H1 (cell line): ENCODE measurements at regions not wholly inside any gene's neighbourhood (a gene's known extent, or its start where the extent isn't known, plus 50 kb on each side); places are given as distances from the start of the nearest gene placed in this dataset.
"Not testable (repeated sequence)": the region's sequence is repeated elsewhere in the genome, so short reads cannot be mapped to it uniquely, and the experiment has no call there.

ENCODE experiments used
- CBX8 ChIP-seq: fragments of 300-800, 300-1000 bp; sonication (generic); IDR thresholded peaks from 2 replicates; pipeline ENCODE4 v1.7.1; 2016; ENCODE audit warnings: low read depth, low read length, borderline replicate concordance
- EP300 ChIP-seq, 2 experiments: IDR thresholded peaks; 1 replicate in 1 of 2; 2 replicates in 1 of 2; pipeline ENCODE4 v1.6.1; 2011 to 2012; ENCODE audit warnings: low read depth in 2 of 2, low read length in 2 of 2, mild to moderate bottlenecking in 2 of 2, borderline replicate concordance in 1 of 2, inconsistent platforms in 1 of 2, moderate library complexity in 1 of 2
- EZH2 ChIP-seq: fragments of 200-600 bp; sonication (generic); IDR thresholded peaks from 2 replicates; pipeline ENCODE4 v1.7.1; 2012; ENCODE audit warnings: low read depth, mild to moderate bottlenecking, moderate library complexity, low read length, inconsistent platforms; ENCODE audit not compliant: severe bottlenecking
- NRF1 ChIP-seq: IDR thresholded peaks from 2 replicates; pipeline ENCODE4 v1.6.1; 2011; ENCODE audit warnings: mild to moderate bottlenecking, low read depth, low read length, improper control_type of control experiment
- POLR2A ChIP-seq, 2 experiments: IDR thresholded peaks; 1 replicate in 1 of 2; 2 replicates in 1 of 2; pipeline ENCODE4 v1.6.1; 2011; ENCODE audit warnings: low read depth in 2 of 2, low read length in 2 of 2, mild to moderate bottlenecking in 2 of 2; ENCODE audit errors: control extremely low read depth in 1 of 2
- POLR2AphosphoS5 ChIP-seq: IDR thresholded peaks from 2 replicates; pipeline ENCODE4 v1.6.1; 2011; ENCODE audit warnings: low read depth, low read length
- RAD21 ChIP-seq, 2 experiments: IDR thresholded peaks in 1 of 2; conservative IDR thresholded peaks in 1 of 2; 2 replicates each; pipeline ENCODE4 v1.6.1; 2011; ENCODE audit warnings: low read depth in 2 of 2, low read length in 2 of 2, improper control_type of control experiment in 1 of 2, inconsistent platforms in 1 of 2, mild to moderate bottlenecking in 1 of 2, moderate library complexity in 1 of 2
- SIN3A ChIP-seq, 2 experiments: IDR thresholded peaks in 1 of 2; conservative IDR thresholded peaks in 1 of 2; 2 replicates each; pipeline ENCODE4 v1.6.1; 2011 to 2012; ENCODE audit warnings: low read length in 2 of 2, improper control_type of control experiment in 1 of 2, low read depth in 1 of 2, mild to moderate bottlenecking in 1 of 2
- TAF1 ChIP-seq: IDR thresholded peaks from 2 replicates; pipeline ENCODE4 v1.6.1; 2011; ENCODE audit warnings: mild to moderate bottlenecking, low read depth, low read length
- TF ChIP-seq, protein P1 (sequence below), 3 experiments: IDR thresholded peaks; 1 replicate in 2 of 3; 2 replicates in 1 of 3; pipeline versions ENCODE4 v1.5.1 to v1.6.1; 2011; ENCODE audit warnings: low read length in 3 of 3, mild to moderate bottlenecking in 3 of 3, inconsistent platforms in 2 of 3, low read depth in 1 of 3, moderate library complexity in 1 of 3; ENCODE audit not compliant: insufficient read depth in 1 of 3; ENCODE audit errors: control extremely low read depth in 1 of 3
- TF ChIP-seq, protein P2 (sequence below): IDR thresholded peaks from 2 replicates; pipeline ENCODE4 v1.6.1; 2011; ENCODE audit warnings: low read length, improper control_type of control experiment

DNA sequence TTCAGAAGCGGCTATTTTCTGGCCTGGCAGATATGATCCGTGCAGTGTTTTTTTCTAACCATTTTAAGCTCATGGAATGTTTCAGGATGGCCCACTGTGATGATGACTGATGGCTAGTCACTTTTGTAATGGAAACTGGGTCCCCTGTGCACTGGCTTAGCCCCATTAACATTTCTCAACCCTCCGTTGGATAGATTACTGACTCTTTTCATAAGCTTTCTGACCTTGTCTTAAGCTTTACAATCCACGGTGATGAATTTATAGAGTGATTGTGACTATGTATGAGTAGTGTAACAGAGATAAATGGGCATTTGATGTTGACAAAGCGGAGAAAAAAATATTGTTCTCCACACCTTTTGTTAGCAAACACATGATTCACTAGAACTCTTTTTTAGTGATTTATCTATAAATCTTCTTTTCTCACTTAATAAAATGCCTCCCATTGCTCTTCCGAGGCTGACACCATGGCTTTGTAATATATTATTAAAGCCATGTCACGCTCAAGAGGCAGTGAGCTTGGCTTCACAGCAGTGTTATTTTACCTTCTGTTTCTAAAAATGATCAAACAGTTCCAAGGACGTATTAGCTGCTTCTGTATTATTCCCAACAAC, 221.0 kb upstream of the LINC00305 start:
- not testable (repeated sequence) for TF ChIP-seq CBX8; SIN3A (conservative IDR thresholded peaks at IDR 0.05 in 1 of 2, IDR thresholded peaks at IDR 0.05 in 1 of 2; ENCODE audit: low read depth in 1 of 2, low read length in 2 of 2); POLR2AphosphoS5; TAF1; RAD21 (IDR thresholded peaks at IDR 0.05 in 1 of 2, conservative IDR thresholded peaks at IDR 0.05 in 1 of 2; ENCODE audit: low read depth in 2 of 2, low read length in 2 of 2); NRF1; EP300 (IDR thresholded peaks at IDR 0.05; ENCODE audit: borderline replicate concordance in 1 of 2, low read depth in 2 of 2, low read length in 2 of 2); EZH2; POLR2A (IDR thresholded peaks at IDR 0.05; ENCODE audit: control extremely low read depth in 1 of 2, low read depth in 2 of 2, low read length in 2 of 2)
- TF ChIP-seq, protein P1, sequence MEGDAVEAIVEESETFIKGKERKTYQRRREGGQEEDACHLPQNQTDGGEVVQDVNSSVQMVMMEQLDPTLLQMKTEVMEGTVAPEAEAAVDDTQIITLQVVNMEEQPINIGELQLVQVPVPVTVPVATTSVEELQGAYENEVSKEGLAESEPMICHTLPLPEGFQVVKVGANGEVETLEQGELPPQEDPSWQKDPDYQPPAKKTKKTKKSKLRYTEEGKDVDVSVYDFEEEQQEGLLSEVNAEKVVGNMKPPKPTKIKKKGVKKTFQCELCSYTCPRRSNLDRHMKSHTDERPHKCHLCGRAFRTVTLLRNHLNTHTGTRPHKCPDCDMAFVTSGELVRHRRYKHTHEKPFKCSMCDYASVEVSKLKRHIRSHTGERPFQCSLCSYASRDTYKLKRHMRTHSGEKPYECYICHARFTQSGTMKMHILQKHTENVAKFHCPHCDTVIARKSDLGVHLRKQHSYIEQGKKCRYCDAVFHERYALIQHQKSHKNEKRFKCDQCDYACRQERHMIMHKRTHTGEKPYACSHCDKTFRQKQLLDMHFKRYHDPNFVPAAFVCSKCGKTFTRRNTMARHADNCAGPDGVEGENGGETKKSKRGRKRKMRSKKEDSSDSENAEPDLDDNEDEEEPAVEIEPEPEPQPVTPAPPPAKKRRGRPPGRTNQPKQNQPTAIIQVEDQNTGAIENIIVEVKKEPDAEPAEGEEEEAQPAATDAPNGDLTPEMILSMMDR (IDR thresholded peaks at IDR 0.05; ENCODE audit: control extremely low read depth in 1 of 3, insufficient read depth in 1 of 3, low read depth in 1 of 3, low read length in 3 of 3): not testable (repeated sequence)
- TF ChIP-seq, protein P2, sequence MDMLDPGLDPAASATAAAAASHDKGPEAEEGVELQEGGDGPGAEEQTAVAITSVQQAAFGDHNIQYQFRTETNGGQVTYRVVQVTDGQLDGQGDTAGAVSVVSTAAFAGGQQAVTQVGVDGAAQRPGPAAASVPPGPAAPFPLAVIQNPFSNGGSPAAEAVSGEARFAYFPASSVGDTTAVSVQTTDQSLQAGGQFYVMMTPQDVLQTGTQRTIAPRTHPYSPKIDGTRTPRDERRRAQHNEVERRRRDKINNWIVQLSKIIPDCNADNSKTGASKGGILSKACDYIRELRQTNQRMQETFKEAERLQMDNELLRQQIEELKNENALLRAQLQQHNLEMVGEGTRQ: not testable (repeated sequence)
